Osteoblast (primary cell): ENCODE measurements at regions not wholly inside any gene's neighbourhood (a gene's known extent, or its start where the extent isn't known, plus 50 kb on each side); places are given as distances from the start of the nearest gene placed in this dataset.

Source experiments
- DNase-seq: peaks from one replicate; pipeline ENCODE4 v3.0.0; 2011; ENCODE audit warnings: low spot score, mixed read lengths; ENCODE audit not compliant: insufficient read length; ENCODE audit errors: missing footprints
- H2AFZ ChIP-seq: 2 replicates; pipeline ENCODE4 v1.6.0; 2011; ENCODE audit warnings: mild to moderate bottlenecking, low read length
- H3K27ac ChIP-seq: 2 replicates; pipeline ENCODE4 v1.5.1; 2011; ENCODE audit warnings: mild to moderate bottlenecking, low read depth, low read length, moderate library complexity
- H3K27me3 ChIP-seq: 2 replicates; pipeline ENCODE4 v1.6.0; 2012; ENCODE audit warnings: mild to moderate bottlenecking, control low read depth, inconsistent platforms, low read length, moderate library complexity; ENCODE audit not compliant: insufficient read depth
- H3K36me3 ChIP-seq: 2 replicates; pipeline ENCODE4 v1.5.1; 2011; ENCODE audit warnings: mild to moderate bottlenecking, low read length, control low read depth, moderate library complexity; ENCODE audit not compliant: insufficient read depth
- H3K4me1 ChIP-seq: 2 replicates; pipeline ENCODE4 v1.5.1; 2011; ENCODE audit warnings: mild to moderate bottlenecking, low read length, control low read depth, moderate library complexity; ENCODE audit not compliant: insufficient read depth
- H3K4me2 ChIP-seq: 2 replicates; pipeline ENCODE4 v1.6.0; 2011; ENCODE audit warnings: mild to moderate bottlenecking, low read length; ENCODE audit not compliant: insufficient read depth
- H3K4me3 ChIP-seq: fragments of 200-600 bp; sonication (generic); 3 replicates; pipeline ENCODE4 v1.5.1; 2012; ENCODE audit warnings: mild to moderate bottlenecking, low read length, inconsistent platforms; ENCODE audit not compliant: insufficient read depth
- H3K79me2 ChIP-seq: 2 replicates; pipeline ENCODE4 v1.6.0; 2012; ENCODE audit warnings: mild to moderate bottlenecking, low read length, control low read depth, inconsistent platforms; ENCODE audit not compliant: insufficient read depth
- H3K9me3 ChIP-seq: 2 replicates; pipeline ENCODE4 v1.5.1; 2011; ENCODE audit warnings: low read depth, low read length, control low read depth
- H4K20me1 ChIP-seq: 2 replicates; pipeline ENCODE4 v1.6.0; 2012; ENCODE audit warnings: mild to moderate bottlenecking, low read length, control low read depth; ENCODE audit not compliant: insufficient read depth
- CTCF ChIP-seq: IDR thresholded peaks from 2 replicates; pipeline ENCODE4 v1.5.1; 2011; ENCODE audit warnings: mild to moderate bottlenecking, low read depth, low read length, moderate library complexity; ENCODE audit errors: extremely low read depth

GRCh38 chr3:35439663-35440062 is 199.7 kb upstream of the ARPP21 start:
- Histone ChIP-seq H2AFZ (no peak overlapping the region), H3K9me3 (no peaks in the 10 kb centered on the region), H3K36me3 (no peaks in the 10 kb centered on the region), H3K4me1 (no peaks in the 10 kb centered on the region), H3K27ac (no peak overlapping the region), H3K4me3 (no peak overlapping the region), H3K27me3 (no peaks in the 10 kb centered on the region), H4K20me1 (no peaks in the 10 kb centered on the region), H3K79me2 (no peaks in the 10 kb centered on the region), H3K4me2 (no peak overlapping the region)
- no peak for DNase-seq
- no peak for TF ChIP-seq CTCF

- TF ChIP-seq CTCF: no peak
- Histone ChIP-seq H3K36me3 (no peaks in the 10 kb centered on the region), H3K27ac (no peak overlapping the region), H3K9me3 (no peaks in the 10 kb centered on the region), H3K79me2 (no peaks in the 10 kb centered on the region), H3K27me3 (no peaks in the 10 kb centered on the region), H3K4me2 (no peak overlapping the region), H2AFZ (no peak overlapping the region), H4K20me1 (no peaks in the 10 kb centered on the region), H3K4me3 (no peak overlapping the region), H3K4me1 (no peaks in the 10 kb centered on the region)
- no peak for DNase-seq
Observed at GRCh38 chr3:35440826-35441225, 198.5 kb upstream of the ARPP21 start.

- Histone ChIP-seq H3K4me3 (no peak overlapping the region), H3K4me1 (no peaks in the 10 kb centered on the region), H3K9me3 (no peaks in the 10 kb centered on the region), H3K27me3 (no peaks in the 10 kb centered on the region), H3K79me2 (no peaks in the 10 kb centered on the region), H3K4me2 (no peak overlapping the region), H4K20me1 (no peaks in the 10 kb centered on the region), H3K27ac (no peak overlapping the region), H3K36me3 (no peaks in the 10 kb centered on the region), H2AFZ (no peak overlapping the region)
- TF ChIP-seq CTCF: no peak
- DNase-seq: no peak
Observed at GRCh38 chr3:35446896-35447295, 192.4 kb upstream of the ARPP21 start.

DNA sequence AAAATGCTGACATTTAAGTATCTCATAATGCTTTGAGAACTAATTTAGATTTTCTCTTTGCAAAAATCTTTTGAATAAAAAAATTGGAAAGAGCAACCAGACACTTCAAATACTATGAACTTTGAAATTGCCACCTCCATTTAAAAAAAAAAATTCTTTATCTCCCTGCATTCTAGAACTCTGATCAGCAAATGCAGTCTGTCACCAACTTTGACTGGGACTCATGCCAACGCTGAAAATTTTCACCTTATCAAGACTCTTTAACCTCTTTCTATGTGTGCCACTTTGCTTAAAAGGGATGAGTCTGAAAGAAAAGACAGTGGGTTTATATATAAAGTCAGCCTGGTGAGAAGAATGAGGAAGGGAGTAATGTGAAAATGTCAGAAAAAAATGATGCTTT is 191.2 kb upstream of the ARPP21 start:
- H3K4me1 ChIP-seq: no peaks in the 10 kb centered on the region
- no peak overlapping the region for H3K27ac ChIP-seq
- no peaks in the 10 kb centered on the region for H3K9me3 ChIP-seq
- no peaks in the 10 kb centered on the region for H3K27me3 ChIP-seq
- no peak overlapping the region for H3K4me3 ChIP-seq
- H2AFZ ChIP-seq: no peak overlapping the region
- no peaks in the 10 kb centered on the region for H3K36me3 ChIP-seq
- H3K79me2 ChIP-seq: no peaks in the 10 kb centered on the region
- no peak overlapping the region for H3K4me2 ChIP-seq
- TF ChIP-seq CTCF: no peak
- H4K20me1 ChIP-seq: no peaks in the 10 kb centered on the region
- no peak for DNase-seq
